ENCODE measurements at regions not wholly inside any gene's neighbourhood (a gene's known extent, or its start where the extent isn't known, plus 50 kb on each side); places are given as distances from the start of the nearest gene placed in this dataset.

GRCh38 chr9:28770226-28770625, 1196.9 kb upstream of the C9orf72 start:
- TF ChIP-seq CTCF (tag by site-specific recombination; IDR thresholded peaks at IDR 0.05) = no peak
- no peak for TF ChIP-seq ZNF274 (IDR thresholded peaks at IDR 0.05; ENCODE audit: low read length)
- TF ChIP-seq ZNF274 (tag by site-specific recombination; IDR thresholded peaks at IDR 0.05; ENCODE audit: borderline replicate concordance) = no peak
- TF ChIP-seq ZNF324 (tag by site-specific recombination; IDR thresholded peaks at IDR 0.05) = no peak
- no peak for TF ChIP-seq YY1 (tag by site-specific recombination; IDR thresholded peaks at IDR 0.05)
- no peak for TF ChIP-seq ZNF350 (tag by site-specific recombination; IDR thresholded peaks at IDR 0.05)
- TF ChIP-seq ZNF184 (tag by site-specific recombination; IDR thresholded peaks at IDR 0.05) = no peak
- TF ChIP-seq ZNF548 (tag by site-specific recombination; IDR thresholded peaks at IDR 0.05) = no peak
- TF ChIP-seq ATF2 (tag by site-specific recombination; IDR thresholded peaks at IDR 0.05; ENCODE audit: low read depth) = no peak

Measured in HEK293 (cell line).